GM19455 (cell line): ENCODE measurements at regions not wholly inside any gene's neighbourhood (a gene's known extent, or its start where the extent isn't known, plus 50 kb on each side); places are given as distances from the start of the nearest gene placed in this dataset.
"Not testable (repeated sequence)": the region's sequence is repeated elsewhere in the genome, so short reads cannot be mapped to it uniquely, and the experiment has no call there.

Experiments
- ATAC-seq: cut with Tn5 transposase; IDR thresholded peaks from one replicate; pipeline ENCODE4 v1.9.1; 2021; ENCODE audit not compliant: unreplicated experiment

DNA sequence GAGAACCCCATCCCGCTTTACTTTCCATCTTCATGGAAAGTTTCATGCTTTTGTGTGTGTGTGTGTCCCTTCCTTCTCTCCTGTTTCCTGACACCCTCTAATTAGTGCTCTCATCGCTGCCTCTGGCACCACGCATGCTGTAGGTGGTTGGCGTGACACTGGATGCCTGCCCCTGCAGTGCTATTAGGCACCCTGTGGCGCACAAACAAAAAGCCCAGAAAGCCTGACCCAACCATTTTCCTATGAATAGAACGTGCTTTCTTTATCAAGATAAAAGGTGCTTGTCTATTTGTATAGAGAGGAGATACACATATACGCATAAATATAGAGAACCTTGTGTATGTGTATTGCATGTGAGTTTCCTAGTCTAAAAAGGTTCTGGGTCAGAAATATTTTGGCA is 120.8 kb upstream of the CDCA7L start:
- no peak for ATAC-seq

DNA sequence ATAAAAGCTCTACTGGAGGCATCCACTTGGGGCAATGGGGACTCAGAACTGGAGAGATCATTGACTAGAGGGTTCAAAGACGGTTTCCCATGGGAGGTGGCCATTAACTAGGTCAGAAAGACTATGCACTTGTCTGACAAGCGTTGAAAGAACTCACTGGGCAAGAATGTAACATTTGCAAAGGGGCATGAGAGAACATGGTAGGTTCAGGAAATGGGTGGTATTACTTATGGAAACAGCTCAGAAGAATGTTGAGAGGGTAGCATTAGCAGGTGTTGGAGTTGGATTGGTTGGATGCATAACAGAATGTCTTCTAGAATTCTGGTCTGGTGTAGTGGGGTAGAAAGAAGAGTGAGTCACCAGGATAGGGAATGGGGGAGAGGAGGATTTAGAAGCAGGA is 119.1 kb upstream of the CDCA7L start:
- no peak for ATAC-seq

DNA sequence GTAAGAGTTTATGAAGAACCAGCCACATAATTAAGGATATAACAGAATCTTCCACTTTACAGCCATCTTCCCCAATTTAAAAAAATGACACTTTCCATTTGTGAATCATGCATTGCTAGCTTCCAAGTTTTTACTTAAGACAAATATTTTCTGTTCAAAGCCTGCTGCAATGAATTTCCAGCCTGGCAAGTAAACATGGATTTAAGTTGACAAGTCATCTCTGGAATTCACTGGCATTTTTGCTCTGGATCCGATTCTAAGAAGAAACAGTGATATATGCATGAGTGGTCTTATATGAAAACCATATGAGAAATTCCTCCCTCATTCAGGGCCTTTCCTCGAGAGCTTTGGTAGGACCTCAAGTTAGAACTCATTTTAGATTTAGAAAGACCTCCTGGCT is 116.1 kb upstream of the CDCA7L start:
- ATAC-seq, result no peak

DNA sequence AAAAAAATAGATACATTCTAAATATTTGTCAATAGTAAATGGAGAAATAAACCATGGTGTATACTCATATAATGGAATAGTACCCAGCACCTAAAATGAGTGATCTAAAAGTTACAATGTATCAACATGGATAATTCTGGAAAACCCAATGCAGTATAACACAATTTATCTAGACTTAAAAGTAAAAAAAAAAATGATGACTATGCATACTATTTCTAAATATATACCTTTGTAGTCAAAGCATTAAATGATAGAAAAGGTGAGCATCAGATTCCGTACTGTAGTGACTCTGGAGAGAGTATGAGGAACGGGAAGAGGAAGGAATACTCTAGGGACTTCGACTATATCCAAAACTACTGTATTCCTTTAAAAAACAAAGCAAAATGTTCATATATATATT is 115.2 kb upstream of the CDCA7L start:
- no peak for ATAC-seq

DNA sequence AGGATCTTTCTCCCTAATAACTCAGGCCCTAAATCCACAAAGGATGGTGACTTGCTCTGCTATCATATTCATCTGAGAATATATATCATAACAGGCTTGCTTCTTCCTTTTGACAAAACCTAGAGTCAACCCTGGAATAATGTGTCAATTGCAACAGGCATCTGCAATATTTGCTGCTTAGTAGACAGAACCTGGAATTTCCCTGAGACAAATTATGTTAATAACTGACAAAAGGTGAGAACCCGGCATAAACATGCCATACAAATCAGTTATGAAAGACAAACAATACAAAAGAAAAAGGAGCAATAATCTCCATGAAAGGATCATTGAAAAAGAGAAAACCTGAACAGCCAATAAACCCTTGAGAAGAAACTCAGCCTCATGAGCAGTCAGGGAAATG is 114.5 kb upstream of the CDCA7L start:
- ATAC-seq, result no peak

DNA sequence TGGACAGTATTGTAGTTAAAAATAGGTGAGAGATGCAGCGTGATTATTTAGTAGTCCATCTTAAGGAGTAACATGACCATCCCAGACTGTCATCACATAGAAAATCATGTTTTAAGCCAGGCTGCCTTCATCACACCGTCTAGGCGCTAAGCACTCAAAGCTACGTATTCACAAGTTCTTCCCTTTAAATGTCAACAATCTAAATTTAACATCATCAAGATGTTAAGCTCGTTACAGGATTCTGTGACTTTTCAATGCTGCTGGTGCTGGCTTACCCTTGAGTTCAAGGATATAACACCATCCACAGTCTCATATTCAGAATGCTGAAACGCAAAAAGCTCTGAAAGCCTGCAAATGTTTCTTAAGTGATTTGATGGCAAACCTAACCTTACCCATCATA is 109.5 kb upstream of the CDCA7L start:
- ATAC-seq, result no peak

DNA sequence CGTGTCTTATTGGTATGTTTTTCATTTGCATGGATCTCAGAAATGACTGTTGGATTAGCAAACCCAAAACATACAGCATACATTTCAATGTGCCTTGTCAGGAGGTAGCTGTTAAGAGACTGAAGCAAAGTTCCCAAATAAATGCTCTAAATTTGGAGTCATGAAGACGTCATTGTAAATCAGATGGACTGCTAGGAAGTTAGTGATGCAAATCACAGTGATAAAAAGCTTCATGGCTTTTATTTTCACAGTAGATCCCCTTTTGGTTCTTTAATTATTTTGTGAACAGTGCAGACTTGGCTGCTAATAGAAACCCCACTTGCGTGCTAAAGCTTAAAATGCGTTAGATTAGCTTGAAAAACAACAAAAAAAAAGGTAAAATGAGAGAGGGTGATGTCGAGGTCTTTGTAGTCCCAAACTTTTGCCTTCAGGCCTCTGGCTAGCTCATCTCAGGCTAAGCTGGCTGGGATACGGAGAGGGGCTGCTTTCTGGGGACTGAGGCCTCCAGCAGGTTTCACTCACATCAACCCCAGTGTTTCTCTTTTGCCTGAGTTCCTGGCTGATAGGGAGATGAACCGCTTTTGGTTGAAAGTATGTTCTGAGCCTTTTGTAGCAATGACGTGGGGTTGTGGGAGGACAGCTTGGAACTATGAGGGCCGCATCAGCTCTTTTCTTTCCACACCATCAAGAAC is 107.1 kb upstream of the CDCA7L start:
- no peak for ATAC-seq

DNA sequence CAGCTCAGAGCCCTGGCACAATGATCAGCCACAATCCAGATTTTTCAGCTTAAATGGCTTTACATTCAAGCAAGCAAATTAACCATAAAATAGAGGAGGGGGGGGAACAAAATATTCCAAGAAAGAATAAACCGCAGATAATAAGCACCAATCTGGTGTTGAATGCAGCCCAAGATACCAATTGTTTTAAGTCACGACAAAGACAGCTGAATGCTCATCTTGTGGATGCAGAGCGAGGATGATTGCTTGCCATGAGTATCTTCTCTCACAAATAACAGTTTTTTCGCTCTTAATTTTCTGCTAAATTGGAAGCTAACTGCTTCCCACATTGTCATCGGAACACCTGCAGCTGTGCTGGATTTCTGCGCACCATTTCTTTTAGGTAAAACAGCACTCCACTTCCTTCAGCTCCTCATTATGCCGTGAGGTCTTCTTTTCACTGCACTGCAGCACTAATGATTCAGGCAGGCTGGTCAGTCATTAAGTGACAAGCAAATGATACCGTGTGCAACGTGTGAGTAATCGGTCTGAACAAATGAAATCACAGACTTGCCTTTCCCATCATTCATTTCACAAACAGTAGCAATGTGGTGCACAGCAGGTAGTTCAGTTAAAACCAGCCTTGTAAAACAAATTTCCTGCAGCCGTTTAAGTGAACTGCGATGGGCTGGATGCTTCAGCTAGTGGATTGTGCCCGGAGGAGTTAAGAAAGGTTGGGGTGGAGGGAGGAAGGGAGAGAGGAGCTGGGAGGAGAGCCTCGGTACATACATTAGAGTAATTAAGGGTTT is 106.4 kb upstream of the CDCA7L start:
- no peak for ATAC-seq

DNA sequence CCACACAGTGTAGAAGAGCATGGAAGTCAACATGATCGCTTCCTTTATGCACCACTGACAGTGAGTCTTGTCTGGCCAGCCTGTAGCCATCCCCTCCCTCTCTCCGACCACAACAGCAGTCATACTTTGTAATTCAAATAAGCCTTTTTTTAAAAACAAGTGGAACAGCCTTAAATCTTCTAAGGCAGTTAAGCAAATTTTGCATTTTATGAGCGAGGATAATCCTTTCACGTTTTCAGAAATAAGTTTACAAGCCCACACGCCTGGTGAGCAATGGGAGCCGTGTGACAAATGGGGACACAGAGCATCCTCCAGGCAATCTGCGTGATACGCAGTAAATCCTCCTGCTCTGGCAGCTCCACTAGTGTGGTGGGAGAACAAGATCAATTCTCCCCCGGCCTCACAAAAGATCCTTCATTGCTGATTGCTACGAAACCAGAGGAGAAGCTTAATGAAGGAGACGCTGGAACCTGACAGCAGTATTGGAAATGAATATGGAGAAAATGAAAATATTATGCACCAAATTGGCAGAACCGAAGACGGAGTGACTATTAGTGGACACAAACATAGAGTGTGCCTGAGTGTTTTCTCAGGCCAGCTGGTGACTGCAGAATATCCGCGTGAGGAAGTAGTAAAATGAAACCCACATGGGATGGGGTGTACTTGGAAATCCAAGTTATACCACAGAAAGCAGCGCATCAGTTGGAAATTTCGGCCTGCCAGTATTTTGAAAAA is 104.2 kb upstream of the CDCA7L start:
- no peak for ATAC-seq

DNA sequence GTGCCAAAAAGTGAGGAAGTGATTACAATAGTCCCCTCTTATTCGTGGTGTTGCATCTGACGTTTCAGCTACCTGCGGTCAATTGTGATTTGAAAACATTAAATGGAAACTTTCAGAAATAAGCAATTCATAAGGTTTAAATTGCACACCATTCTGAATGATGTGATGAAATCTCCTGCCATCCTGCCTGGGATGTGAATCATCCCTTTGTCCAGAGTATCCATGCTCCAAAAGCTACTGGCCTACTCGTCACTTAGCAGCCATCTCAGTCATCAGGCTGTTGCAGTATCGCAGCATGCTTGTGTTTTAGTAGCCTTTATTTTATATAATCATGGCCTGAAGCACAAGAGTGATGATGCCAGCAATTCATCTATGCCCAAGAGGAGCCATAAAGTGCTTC is 97.7 kb upstream of the CDCA7L start:
- no peak for ATAC-seq

DNA sequence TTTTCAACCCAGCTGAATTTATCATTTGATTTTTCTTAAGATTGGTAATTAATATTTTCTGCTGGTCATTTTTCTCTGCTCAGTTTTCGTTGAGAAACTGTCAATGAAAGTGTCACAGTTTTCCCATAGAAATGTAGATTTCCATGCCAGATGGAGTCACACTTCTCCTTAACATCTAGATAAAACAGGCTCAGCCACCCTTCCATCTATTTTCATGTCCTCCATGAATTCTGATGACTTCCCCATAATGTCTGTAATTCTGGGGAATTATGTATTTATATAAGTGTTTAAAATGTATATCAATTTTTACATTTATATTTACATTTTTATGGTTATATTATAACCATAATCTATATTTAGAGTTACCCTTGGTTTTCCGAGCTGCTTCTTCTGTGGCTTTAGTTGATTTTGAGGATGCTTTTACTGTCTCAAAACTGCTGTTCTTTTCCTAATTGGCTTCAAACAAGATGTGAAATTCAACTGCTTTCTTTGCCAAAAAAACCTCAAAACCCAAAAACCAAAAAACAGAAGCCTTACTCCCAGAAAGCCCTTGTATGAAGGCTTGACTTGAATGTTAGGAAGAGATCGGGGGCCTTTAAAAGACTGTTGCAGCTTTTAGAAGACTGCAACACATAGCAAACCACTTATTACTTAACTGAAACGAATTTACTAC is 95.4 kb upstream of the CDCA7L start:
- no peak for ATAC-seq

DNA sequence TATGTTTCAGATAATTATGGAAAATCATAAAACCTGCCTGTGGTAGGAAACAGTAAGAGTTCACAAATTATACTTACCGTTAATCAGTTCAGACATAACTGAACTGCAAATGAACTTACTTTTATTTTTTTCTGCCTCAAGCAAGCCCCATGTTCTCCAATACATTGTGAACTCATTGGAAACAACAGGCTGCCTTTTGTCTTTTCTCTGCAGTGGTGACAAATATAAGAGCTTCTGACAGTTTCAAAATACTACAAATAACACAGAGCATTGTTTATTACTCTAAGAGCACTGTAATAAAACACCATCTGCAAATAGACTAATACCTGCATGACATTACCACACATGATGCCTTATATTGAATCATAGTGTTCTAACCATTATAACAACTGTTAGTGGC is 94.0 kb upstream of the CDCA7L start:
- ATAC-seq, result no peak

DNA sequence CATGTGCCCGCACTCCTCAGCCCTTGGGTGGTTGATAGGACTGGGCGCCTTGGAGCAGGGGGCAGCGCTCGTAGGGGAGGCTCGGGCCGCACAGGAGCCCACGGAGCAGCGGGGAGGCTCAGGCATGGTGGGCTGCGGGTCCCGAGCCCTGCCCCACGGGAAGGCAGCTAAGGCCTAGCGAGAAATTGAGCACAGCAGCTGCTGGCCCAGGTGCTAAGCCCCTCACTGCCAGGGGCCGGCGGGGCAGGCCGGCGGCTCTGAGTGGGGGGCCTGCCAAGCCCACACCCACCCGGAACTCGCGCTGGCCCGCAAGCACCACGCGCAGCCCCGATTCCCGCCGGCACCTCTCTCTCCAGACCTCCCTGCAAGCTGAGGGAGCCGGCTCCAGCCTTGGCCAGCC is 86.7 kb upstream of the CDCA7L start:
- ATAC-seq, result not testable (repeated sequence)

DNA sequence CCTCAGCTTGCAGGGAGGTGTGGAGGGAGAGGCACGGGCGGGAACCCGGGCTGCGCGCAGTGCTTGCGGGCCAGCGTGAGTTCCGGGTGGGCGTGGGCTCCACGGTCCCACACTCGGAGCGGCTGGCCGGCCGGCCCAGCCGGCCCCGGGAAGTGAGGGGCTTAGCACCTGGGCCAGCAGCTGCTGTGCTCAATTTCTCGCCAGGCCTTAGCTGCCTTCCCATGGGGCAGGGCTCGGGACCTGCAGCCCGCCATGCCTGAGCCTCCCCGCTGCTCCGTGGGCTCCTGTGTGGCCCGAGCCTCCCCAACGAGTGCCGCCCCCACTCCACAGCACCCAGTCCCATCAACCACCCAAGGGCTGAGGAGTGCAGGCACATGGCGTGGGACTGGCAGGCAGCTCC is 83.0 kb upstream of the CDCA7L start:
- not testable (repeated sequence) for ATAC-seq

DNA sequence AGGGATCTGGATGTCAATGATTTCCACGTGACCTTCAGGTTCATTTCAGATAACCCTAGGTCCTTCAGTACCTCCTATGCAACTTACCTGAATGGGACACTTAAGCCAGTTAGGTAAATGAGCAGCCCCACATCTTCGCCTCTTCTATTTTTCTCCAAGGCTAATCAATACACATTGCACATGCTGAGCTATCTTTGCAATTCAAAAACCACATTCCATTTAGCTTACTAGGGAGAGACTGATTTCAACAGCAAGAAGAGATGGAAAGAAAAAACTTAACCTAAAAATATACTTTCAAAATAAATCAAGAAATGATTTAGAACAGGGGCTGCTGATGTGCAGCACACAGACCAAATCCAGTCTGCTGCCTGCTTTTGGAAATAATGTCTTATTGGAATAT is 81.8 kb upstream of the CDCA7L start:
- ATAC-seq, result no peak

DNA sequence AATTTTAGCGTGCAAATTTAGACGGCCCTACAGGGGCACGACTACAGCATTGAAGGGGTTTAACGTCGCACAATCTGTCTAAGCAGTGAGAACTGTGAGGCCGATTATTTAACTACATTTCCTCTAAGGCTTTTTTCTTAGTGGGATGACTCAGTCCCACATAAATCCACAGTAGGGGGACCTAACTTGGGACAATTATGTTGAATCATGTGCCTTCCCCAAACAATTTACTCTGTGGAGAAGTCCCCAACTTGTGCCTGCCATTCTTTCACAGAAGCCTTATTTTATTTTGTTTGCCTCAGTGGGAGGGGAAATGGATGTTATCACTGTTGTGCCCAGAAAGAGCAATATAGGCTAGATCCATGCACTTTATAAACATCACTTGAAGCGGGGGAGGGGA is 80.3 kb upstream of the CDCA7L start:
- ATAC-seq, result no peak

DNA sequence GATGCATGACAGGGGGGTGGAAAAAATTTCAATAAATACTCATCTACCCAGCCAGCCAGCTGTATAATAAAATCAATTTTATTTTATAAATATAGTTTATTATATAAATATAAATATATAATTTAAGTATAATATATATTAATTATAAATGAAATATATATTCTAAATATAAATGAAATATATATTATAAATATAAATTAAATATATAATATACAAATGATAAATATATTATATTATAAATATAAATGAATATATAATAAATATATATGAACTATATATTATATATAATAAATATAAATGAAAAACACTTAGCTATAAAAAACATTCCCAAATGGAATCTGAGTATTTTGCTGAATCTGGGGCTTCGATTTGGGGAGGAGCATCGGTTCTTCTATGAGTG is 79.4 kb upstream of the CDCA7L start:
- ATAC-seq, result no peak

DNA sequence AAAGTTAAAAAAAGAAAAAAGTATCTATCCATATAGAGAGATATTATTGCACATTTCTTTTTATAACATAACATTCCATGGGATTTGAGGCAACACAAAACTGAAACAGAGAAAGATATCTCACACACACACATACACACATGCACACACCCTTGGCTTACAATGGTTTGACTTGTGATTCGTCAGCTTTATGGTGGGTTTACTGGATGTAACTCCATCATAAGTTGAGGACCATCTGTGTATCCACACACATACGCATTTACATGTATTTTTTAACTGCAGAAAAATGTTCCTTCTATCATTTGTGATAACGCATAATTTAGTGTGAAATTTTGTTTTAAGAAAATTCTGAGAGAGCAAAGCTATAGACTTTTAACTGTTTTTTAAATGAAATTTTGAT is 74.2 kb upstream of the CDCA7L start:
- ATAC-seq, result no peak

DNA sequence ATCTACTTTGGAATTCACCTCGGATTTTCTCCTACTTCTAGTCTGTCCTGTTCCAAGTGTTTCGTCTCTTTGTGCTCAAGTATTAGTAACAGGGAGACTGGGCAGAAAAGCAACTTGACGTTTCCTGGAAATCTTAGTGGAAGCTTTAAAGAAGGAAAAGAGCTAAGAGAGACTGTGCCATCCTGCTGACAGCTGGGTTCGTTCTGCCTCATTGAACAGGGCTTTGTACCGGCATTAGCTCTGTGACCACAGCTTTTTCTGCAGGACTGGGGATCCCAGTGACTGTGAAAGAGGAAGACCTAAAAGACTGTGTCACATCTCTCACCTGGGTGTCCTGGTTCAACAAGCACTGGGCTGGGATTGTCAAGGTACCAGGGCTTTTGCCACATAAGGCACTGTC is 70.8 kb upstream of the CDCA7L start:
- no peak for ATAC-seq

DNA sequence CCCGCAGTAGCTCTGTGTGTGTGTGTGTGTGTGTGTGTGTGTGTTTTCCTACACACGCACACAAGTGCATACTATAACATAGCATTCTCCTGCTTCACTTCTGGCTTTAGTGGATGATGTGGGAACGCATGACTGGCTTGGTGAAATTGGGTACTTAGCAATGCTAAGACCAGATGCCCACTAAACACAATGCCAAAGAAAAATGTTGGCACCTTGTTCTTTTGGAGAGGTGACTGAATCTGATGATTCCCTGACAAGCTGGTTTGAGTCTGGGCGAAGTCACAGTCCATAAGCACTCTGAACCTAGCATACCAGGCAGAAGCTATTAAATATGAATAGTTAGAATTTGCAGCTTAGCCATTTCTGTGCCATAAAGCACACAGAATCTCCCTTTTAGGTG is 68.0 kb upstream of the CDCA7L start:
- no peak for ATAC-seq

DNA sequence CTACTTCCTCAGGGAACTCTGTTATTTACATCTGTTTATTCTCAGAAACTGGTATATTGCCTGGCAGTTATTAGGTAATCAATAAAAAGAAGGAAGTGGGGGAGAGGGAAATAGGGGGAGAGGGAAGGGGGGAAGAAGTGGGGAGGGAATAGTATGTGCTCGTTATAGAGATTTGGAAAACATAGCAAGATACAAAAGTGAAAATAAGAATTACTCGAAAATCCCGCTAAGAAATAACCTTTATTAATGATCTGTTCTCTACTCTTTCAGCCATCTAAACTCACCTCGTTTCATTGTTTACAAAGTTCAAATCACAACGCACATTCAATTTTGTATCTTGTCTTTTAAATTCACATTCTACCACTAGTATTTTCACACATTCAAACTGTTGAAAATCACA is 63.0 kb upstream of the CDCA7L start:
- no peak for ATAC-seq

DNA sequence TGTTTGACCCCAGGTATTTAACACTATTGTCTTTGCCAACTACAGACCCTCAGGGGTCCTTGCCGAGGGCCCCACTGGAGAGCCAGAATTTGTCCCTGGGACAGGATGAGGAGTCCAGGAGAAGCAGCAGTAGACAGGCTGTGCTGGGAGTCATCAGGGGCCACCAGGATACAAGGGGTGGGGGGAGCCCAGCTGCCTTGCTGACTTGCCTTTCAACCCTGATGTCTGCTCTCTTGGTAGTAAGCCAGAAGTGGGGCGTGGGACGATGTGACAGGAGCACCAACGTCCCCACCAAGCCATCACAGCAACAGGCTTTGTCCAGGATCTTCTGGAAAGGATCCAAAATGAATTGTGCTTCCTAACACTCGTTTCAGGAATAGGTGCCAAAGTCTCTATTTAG is 62.4 kb upstream of the CDCA7L start:
- ATAC-seq, result no peak
